GM23338 (cell line): ENCODE measurements at regions not wholly inside any gene's neighbourhood (a gene's known extent, or its start where the extent isn't known, plus 50 kb on each side); places are given as distances from the start of the nearest gene placed in this dataset.
A peak's percentile ranks its signal among the peaks of the same experiment; 100 is the strongest.

Experiments
- ATAC-seq: fragments of 200-7000 bp; cut with Tn5 transposase; 3 replicates; pipeline ENCODE4 v1.9.1; 2020
- DNase-seq: peaks from one replicate; pipeline ENCODE4 v3.0.0-alpha.2; 2015; ENCODE audit warnings: low spot score
- H2AFZ ChIP-seq: fragments of 200-600 bp; sonication (generic); 2 replicates; pipeline ENCODE4 v1.8.0; 2016; ENCODE audit warnings: antibody characterized with exemption, mild to moderate bottlenecking, moderate library complexity
- H3F3A ChIP-seq: fragments of 200-600 bp; sonication (generic); replicated peaks from 2 replicates; pipeline ENCODE4 v1.8.0; 2017; ENCODE audit warnings: antibody characterized with exemption, mixed run types, low read depth
- H3K27ac ChIP-seq: fragments of 200-600 bp; sonication (generic); 2 replicates; pipeline ENCODE4 v1.6.1; 2016; ENCODE audit warnings: low read depth
- H3K27me3 ChIP-seq: fragments of 200-600 bp; sonication (generic); 2 replicates; pipeline ENCODE4 v1.8.0; 2016; ENCODE audit warnings: mild to moderate bottlenecking, mixed run types, moderate library complexity; ENCODE audit not compliant: insufficient read depth
- H3K36me3 ChIP-seq: fragments of 200-600 bp; sonication (generic); 2 replicates; pipeline ENCODE4 v1.8.0; 2016; ENCODE audit warnings: mild to moderate bottlenecking; ENCODE audit not compliant: insufficient read depth
- H3K4me1 ChIP-seq: fragments of 200-600 bp; sonication (generic); 2 replicates; pipeline ENCODE4 v1.8.0; 2016; ENCODE audit warnings: mild to moderate bottlenecking, moderate library complexity; ENCODE audit not compliant: insufficient read depth
- H3K4me2 ChIP-seq: fragments of 200-600 bp; sonication (generic); 2 replicates; pipeline ENCODE4 v1.7.1; 2017; ENCODE audit warnings: mixed run types
- H3K4me3 ChIP-seq: fragments of 200-600 bp; sonication (generic); 2 replicates; pipeline ENCODE4 v1.6.1; 2016; ENCODE audit warnings: mixed run types
- H3K79me2 ChIP-seq: fragments of 200-600 bp; sonication (generic); replicated peaks from 2 replicates; pipeline ENCODE4 v1.8.0; 2017; ENCODE audit warnings: mild to moderate bottlenecking; ENCODE audit not compliant: insufficient read depth
- H3K9me2 ChIP-seq: fragments of 200-600 bp; sonication (generic); 2 replicates; pipeline ENCODE4 v1.8.0; 2017; ENCODE audit not compliant: insufficient read depth
- H4K20me1 ChIP-seq: fragments of 200-600 bp; sonication (generic); replicated peaks from 2 replicates; pipeline ENCODE4 v1.8.0; 2017; ENCODE audit warnings: mild to moderate bottlenecking; ENCODE audit not compliant: insufficient read depth
- H3K27ac Mint-ChIP-seq: 2 replicates; pipeline ENCODE4 v1.8.0; 2020; ENCODE audit warnings: inconsistent platforms, mild to moderate bottlenecking, moderate library complexity, mixed read lengths
- H3K27me3 Mint-ChIP-seq: 3 replicates; pipeline ENCODE4 v1.8.0; 2022; ENCODE audit warnings: low read depth, mild to moderate bottlenecking, moderate library complexity, mixed read lengths, inconsistent platforms; ENCODE audit not compliant: insufficient read depth, poor library complexity
- H3K36me3 Mint-ChIP-seq: 3 replicates; pipeline ENCODE4 v1.8.0; 2021; ENCODE audit warnings: low read depth, mild to moderate bottlenecking, inconsistent platforms, moderate library complexity, mixed read lengths
- H3K4me1 Mint-ChIP-seq: 3 replicates; pipeline ENCODE4 v1.8.0; 2020; ENCODE audit warnings: mild to moderate bottlenecking, inconsistent platforms, mixed read lengths
- H3K4me3 Mint-ChIP-seq: 3 replicates; pipeline ENCODE4 v1.8.0; 2021; ENCODE audit warnings: moderate library complexity, mild to moderate bottlenecking, inconsistent platforms, mixed read lengths
- H3K9me3 Mint-ChIP-seq: 3 replicates; pipeline ENCODE4 v1.8.0; 2020; ENCODE audit warnings: moderate library complexity, mild to moderate bottlenecking, inconsistent platforms, mixed read lengths
- CREB1 ChIP-seq: fragments of 250-450 bp; sonication (Bioruptor Pico); IDR thresholded peaks from 2 replicates; pipeline ENCODE4 v1.5.0; 2020; ENCODE audit warnings: low read depth, mild to moderate bottlenecking, moderate library complexity
- CTCF ChIP-seq, 2 experiments: fragments of 200-600 bp in 1 of 2; sonication (generic) in 1 of 2; conservative IDR thresholded peaks; 2 replicates each; pipeline versions ENCODE4 v1.5.1 to v1.6.1; 2016 to 2017; ENCODE audit warnings: antibody characterized with exemption in 2 of 2, low read depth in 2 of 2, mild to moderate bottlenecking in 2 of 2, moderate library complexity in 1 of 2
- EZH2 ChIP-seq: fragments of 200-600 bp; sonication (generic); IDR thresholded peaks from one replicate; pipeline ENCODE4 v1.8.0; 2017; ENCODE audit warnings: antibody characterized with exemption, mild to moderate bottlenecking, low read depth; ENCODE audit not compliant: unreplicated experiment
- EZH2phosphoT487 ChIP-seq: fragments of 200-600 bp; sonication (generic); IDR thresholded peaks from one replicate; pipeline ENCODE4 v1.8.1; 2018; ENCODE audit warnings: antibody characterized with exemption; ENCODE audit not compliant: unreplicated experiment
- JUNB ChIP-seq: IDR thresholded peaks from one replicate; pipeline ENCODE4 v1.6.1; 2016; ENCODE audit warnings: antibody characterized with exemption; ENCODE audit not compliant: unreplicated experiment
- NANOG ChIP-seq: IDR thresholded peaks from 2 replicates; pipeline ENCODE4 v1.6.1; 2016; ENCODE audit warnings: antibody characterized with exemption, borderline replicate concordance
- POLR2AphosphoS5 ChIP-seq: IDR thresholded peaks from 2 replicates; pipeline ENCODE4 v1.6.1; 2016; ENCODE audit warnings: antibody characterized with exemption, low read depth
- REST ChIP-seq: IDR thresholded peaks from one replicate; pipeline ENCODE4 v1.6.1; 2018; ENCODE audit warnings: antibody characterized with exemption; ENCODE audit not compliant: unreplicated experiment
- STAT1 ChIP-seq: IDR thresholded peaks from one replicate; pipeline ENCODE4 v1.6.1; 2016; ENCODE audit warnings: antibody characterized with exemption; ENCODE audit not compliant: unreplicated experiment
- ZNF114 ChIP-seq: fragments of 250-450 bp; sonication (Bioruptor Pico); IDR thresholded peaks from 2 replicates; pipeline ENCODE4 v1.5.0; 2020; ENCODE audit warnings: mild to moderate bottlenecking, moderate library complexity
- ZNF331 ChIP-seq: fragments of 250-450 bp; sonication (Bioruptor Pico); IDR thresholded peaks from 2 replicates; pipeline ENCODE4 v1.5.0; 2020; ENCODE audit warnings: low read depth, mild to moderate bottlenecking, moderate library complexity
- TF ChIP-seq, protein P1 (sequence below): IDR thresholded peaks from 2 replicates; pipeline ENCODE4 v1.6.1; 2016; ENCODE audit warnings: antibody characterized with exemption

DNA sequence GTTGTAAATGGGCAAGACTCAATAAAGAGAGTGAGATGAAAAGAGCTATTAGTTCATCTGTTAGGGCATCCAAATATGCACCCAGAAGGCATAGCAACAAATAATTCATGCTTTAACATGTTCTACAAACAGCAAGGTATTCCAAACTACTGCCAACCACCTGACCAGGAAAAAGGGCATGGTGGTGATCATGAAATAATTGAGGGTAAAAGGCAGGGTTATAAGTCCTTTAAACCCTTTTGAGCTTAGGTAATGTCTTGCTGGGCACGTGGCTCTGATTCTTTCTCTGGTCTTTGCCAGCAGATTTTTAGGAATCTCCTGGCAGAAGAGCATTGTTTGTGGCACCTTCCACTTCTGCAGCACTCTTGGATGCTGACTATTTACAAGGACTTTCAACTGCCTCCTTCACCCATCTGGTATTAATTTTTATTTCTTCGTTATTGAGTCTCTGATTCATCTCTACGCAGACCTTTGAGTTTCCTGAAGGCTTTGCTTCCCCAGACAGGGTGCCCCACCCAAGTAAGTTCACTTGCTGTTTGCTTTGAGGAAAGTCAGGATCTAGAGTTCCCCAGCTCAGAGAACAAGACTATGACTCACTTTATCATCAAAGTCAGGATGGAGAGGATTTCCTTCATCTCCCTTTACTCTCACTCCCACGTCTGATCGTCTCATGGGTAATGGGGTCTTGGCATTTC lies 83.4 kb upstream of the NEDD9 start:
- no peak for ATAC-seq
- no peaks in the 10 kb centered on the region for H3K36me3 ChIP-seq
- no peaks in the 10 kb centered on the region for H4K20me1 ChIP-seq
- peaks cover 14% of the 10 kb centered on the region; the same call in 1 of the 2 replicates for H3K9me2 ChIP-seq
- TF ChIP-seq EZH2 (no peak), ZNF114 (CRISPR knock-in tag) (no peak), ZNF331 (CRISPR knock-in tag) (no peak), CTCF (conservative IDR thresholded peaks at IDR 0.05; ENCODE audit: low read depth in 2 of 2) (no peak), POLR2AphosphoS5 (no peak), REST (no peak), EZH2phosphoT487 (no peak)
- Mint-ChIP-seq H3K36me3 (no peaks in the 10 kb centered on the region), H3K27ac (no peak overlapping the region), H3K4me1 (no peaks in the 10 kb centered on the region), H3K9me3 (no peaks in the 10 kb centered on the region; the same call in 2 of the 3 replicates), H3K27me3 (peaks cover 2% of the 10 kb centered on the region), H3K4me3 (no peak overlapping the region)
- H3K27me3 ChIP-seq: no peaks in the 10 kb centered on the region
- peaks cover 4% of the 10 kb centered on the region; the same call in 1 of the 2 replicates for H3K4me1 ChIP-seq
- H2AFZ ChIP-seq: 0 out of 2 replicates have a peak overlapping the region, but pooled peaks have one; percentile 14
- no peak for DNase-seq
- no peaks in the 10 kb centered on the region for H3K79me2 ChIP-seq
- no peak overlapping the region for H3K27ac ChIP-seq
- H3K4me3 ChIP-seq: no peak overlapping the region
- no peak overlapping the region for H3K4me2 ChIP-seq
- no peaks in the 10 kb centered on the region for H3F3A ChIP-seq

GRCh38 chr6:11313207-11313606 lies 80.7 kb upstream of the NEDD9 start:
- H2AFZ ChIP-seq: no peak overlapping the region
- H3K27ac ChIP-seq: no peak overlapping the region
- no peaks in the 10 kb centered on the region for H3K36me3 ChIP-seq
- H3K36me3 Mint-ChIP-seq: no peaks in the 10 kb centered on the region
- peaks cover 4% of the 10 kb centered on the region; the same call in 1 of the 2 replicates for H3K4me1 ChIP-seq
- no peaks in the 10 kb centered on the region for H3F3A ChIP-seq
- H3K4me3 Mint-ChIP-seq: no peak overlapping the region
- DNase-seq: no peak
- H3K27ac Mint-ChIP-seq: no peak overlapping the region
- peaks cover 14% of the 10 kb centered on the region; the same call in 1 of the 2 replicates for H3K9me2 ChIP-seq
- H3K27me3 ChIP-seq: no peaks in the 10 kb centered on the region
- no peak overlapping the region for H3K4me3 ChIP-seq
- H3K4me2 ChIP-seq: no peak overlapping the region
- no peak for ATAC-seq
- H4K20me1 ChIP-seq: no peaks in the 10 kb centered on the region
- H3K79me2 ChIP-seq: no peaks in the 10 kb centered on the region
- H3K27me3 Mint-ChIP-seq: peaks cover 3% of the 10 kb centered on the region
- H3K9me3 Mint-ChIP-seq: no peaks in the 10 kb centered on the region; the same call in 2 of the 3 replicates
- H3K4me1 Mint-ChIP-seq: no peaks in the 10 kb centered on the region
- TF ChIP-seq EZH2phosphoT487 (no peak), POLR2AphosphoS5 (no peak), CTCF (conservative IDR thresholded peaks at IDR 0.05; ENCODE audit: low read depth in 2 of 2) (no peak), CREB1 (CRISPR knock-in tag) (no peak), EZH2 (no peak), NANOG (no peak), ZNF114 (CRISPR knock-in tag) (no peak), STAT1 (no peak), ZNF331 (CRISPR knock-in tag) (no peak), JUNB (no peak)
- TF ChIP-seq, protein P1, sequence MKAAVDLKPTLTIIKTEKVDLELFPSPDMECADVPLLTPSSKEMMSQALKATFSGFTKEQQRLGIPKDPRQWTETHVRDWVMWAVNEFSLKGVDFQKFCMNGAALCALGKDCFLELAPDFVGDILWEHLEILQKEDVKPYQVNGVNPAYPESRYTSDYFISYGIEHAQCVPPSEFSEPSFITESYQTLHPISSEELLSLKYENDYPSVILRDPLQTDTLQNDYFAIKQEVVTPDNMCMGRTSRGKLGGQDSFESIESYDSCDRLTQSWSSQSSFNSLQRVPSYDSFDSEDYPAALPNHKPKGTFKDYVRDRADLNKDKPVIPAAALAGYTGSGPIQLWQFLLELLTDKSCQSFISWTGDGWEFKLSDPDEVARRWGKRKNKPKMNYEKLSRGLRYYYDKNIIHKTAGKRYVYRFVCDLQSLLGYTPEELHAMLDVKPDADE: no peak
